ENCODE measurements at regions not wholly inside any gene's neighbourhood (a gene's known extent, or its start where the extent isn't known, plus 50 kb on each side); places are given as distances from the start of the nearest gene placed in this dataset.
"Not testable (repeated sequence)": the region's sequence is repeated elsewhere in the genome, so short reads cannot be mapped to it uniquely, and the experiment has no call there.

DNA sequence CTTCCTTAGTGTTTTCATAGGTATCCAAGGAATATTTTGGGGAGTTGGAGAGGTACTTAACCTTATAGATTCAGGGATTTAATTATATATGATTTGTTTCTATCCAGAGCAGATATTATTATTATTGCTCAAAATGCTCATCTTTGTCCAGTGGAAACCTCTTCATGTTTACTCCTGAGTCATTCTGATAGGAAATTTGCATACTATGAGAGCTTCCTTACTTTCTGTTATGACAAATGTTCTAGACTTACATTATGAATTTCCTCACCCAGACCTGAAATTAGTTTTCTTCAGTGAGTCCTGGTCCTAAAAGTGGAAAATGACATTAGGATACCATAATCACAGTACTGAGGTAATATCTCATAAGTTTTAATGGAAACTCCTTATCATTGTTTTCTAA lies 57.5 kb upstream of the PLPPR5 start:
- DNase-seq (ENCODE audit: low spot score), result no peak

DNA sequence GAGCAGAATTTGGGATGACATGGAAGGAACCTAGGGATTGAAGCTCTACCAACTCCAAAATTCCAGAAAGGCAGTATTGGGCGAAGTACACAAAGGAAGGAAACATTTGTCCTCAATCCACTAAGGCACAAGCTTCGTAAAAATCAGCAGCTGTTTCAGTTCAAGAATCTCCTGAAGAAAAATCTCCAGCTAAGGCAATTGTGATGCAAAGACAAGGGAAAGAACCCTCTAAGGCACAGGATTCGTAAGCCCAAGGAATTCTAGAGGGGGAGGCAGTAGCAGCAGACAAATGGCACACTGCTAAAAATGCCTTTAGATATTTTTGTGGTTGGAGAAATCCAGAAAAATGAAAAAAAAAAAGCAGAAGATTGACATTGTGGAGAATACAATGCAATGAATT lies 64.5 kb upstream of the PLPPR5 start:
- no peak for DNase-seq (ENCODE audit: low spot score)

DNA sequence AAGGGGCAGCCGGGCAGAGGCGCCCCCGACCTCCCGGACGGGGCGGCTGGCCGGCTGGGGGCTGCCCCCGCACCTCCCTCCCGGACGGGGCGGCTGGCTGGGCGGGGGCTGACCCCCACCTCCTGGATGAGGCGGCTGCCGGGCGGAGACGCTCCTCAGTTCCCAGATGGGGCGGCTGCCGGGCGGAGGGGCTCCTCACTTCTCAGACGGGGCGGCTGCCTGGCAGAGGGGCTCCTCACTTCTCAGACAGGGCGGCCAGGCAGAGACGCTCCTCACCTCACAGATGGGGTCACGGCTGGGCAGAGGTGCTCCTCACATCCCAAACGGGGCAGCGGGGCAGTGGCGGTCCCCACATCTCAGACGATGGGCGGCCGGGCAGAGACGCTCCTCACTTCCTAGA lies 73.9 kb upstream of the PLPPR5 start:
- not testable (repeated sequence) for DNase-seq (ENCODE audit: low spot score)

DNA sequence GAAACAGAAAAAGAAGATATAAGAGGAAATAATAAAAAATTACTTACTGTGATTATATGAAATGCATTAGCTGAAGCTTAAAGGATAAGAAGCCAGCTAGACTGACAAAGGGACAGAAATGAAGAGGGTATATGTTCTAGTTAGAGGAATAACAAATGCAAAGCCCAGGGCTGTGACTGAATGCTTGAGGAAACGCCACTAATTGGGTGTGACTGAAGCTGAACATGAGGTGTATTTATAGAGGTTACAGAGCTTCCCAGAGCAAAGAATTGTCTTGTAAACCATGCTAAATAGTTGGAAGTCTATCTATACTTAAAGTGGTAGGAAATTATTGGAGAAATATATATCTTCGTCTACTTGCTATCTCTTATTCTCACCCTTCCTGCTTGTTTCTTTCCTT lies 77.7 kb upstream of the PLPPR5 start:
- DNase-seq (ENCODE audit: low spot score), result no peak

DNA sequence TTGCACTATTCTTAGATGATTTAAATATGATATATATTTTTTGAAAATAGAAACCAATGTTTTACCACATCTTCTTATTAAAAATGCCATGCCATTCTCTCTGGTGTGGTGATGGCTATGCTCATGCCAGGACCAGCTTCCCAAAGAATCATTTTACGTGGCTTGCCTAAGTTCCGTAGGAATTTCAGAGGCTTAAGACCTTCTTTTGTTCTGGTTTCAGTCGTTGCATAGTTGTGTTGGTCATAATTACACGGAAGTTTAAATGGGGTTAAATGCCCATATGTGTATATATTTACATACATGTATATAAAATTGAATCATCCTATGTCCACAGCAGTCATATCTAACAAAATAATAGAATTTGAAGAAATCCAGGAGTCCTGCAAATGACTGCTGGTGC lies 78.7 kb upstream of the PLPPR5 start:
- no peak for DNase-seq (ENCODE audit: low spot score)

DNA sequence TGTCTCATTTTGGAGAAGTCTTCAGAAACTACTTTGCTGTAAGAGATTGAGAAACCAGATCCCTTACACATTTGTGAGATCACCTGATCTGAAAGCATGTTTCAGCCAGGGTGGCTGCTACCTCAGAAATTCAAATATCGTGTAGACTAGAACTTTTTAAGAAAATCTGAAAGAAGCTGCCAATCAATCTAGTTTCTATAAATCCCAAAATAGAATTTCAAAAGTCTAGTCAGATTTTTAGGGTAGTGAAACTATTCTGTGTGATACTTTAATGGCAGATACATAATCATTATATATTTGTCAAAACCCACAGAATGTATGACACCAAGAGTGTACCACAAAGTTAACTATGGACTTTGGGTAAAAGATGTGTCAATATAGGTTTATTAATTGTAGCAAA lies 79.9 kb upstream of the PLPPR5 start:
- DNase-seq (ENCODE audit: low spot score), result no peak

DNA sequence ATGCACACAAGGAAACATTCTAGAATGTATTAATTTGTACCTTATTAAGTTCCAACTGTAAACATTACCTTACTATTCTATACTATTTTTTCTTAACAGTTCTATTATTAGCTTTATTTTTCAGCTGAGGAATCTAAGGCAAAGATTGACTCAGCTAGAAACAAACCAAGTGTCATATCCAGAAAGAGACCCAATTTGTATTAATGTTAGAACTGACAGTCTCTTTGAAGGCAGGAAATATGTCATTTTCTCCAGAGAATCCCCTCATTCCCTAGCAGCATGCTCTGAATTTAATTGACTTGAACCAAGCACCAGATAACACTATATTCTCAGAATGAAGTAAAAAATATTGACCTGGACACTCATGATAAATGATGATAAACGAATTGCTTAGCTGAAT lies 81.4 kb upstream of the PLPPR5 start:
- no peak for DNase-seq (ENCODE audit: low spot score)

DNA sequence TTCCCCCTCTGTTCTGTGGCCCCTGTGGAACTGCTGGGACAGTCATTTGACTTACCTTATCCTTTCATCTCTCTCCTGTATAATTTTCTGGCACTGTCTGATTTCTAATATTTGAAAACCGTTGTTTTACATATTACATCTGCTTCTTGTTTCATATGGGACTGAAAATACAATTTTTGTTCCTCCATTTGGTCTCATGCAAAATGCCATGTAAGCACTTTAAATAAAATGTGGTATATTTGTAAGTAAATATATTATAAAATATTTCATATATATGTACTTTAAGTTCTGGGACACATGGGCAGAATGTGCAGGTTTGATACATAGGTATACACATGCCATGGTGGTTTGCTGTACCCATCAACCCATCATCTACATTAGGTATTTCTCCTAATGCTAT lies 93.9 kb upstream of the PLPPR5 start:
- DNase-seq (ENCODE audit: low spot score), result no peak

DNA sequence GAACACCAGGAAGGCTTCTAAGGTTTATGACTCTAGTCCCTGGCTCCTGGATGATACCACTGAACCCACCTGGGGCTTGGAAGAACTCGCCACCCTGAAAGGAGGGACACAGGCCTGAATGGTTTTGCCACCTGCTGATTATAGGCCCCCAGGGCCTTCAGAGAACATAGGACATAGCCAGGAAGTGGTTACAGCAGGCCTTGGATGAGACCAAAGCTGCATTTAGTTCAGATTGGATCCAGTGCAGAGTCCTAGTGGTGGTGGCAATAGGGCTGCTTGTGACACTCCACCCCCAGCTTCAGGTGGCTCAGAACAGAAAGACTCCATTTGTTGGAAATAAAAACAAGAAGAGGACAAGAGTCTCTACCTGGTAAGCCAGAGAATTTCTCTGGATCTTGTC lies 101.6 kb upstream of the PLPPR5 start:
- DNase-seq (ENCODE audit: low spot score), result no peak

DNA sequence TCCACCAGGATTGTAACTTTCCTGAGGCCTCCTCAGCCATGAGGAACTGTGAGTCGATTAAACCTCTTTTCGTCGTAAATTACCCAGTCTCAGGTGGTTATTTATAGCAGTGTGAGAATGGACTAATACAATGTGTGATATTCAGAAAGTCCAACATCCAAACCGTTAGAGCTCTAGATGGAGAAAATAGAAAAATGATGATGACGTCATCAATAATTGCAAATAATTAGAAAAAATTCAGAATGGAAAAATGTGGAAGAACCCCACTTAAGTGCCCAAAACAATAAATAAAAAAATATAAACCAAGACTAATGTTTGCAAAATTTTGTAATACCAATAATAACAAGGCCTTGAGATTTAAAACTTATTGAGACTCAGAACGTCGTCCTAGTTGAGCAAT lies 103.0 kb upstream of the PLPPR5 start:
- no peak for DNase-seq (ENCODE audit: low spot score)

DNA sequence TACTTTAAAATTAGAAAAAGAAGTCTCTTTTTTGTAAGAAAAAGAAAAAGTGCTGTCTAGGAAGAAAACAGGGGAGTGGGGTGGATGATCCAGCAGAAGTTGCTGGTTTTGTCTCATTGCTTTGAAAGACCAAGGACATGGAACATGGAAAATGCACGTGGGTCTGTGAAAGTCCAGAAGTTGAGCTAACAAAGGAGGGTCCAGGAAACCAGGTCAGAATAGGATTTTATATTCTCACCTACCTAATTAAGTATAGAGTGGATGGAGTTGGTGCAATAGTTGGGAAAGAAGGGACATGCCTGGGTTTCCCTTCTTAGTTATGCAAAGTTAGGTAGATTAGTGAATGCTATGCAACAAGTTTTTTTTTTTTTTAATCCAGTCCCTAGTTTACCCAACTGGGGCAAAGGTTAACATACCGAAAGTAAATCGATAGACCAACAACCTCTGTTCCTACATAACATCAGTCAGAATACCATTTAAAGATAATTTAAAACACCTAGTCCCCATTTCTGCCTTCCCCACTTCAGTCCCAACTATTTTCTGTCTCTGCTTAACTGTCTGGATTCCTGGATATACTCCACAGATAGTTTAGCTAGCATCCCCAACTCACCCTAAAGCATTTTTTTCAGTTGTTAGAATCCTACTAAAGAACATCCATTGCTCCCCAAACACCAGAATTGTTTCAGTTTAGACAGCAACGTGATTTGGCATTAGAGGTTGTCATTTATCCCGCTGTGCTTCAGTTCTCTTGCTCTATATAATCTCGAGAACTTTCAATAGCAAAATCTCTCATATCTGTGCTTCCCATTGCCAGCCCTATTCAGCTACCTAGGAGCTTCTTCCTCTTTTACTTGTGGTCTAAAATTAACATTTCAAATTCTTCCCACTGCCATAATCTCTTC lies 105.7 kb upstream of the PLPPR5 start:
- no peak for DNase-seq (ENCODE audit: low spot score)

DNA sequence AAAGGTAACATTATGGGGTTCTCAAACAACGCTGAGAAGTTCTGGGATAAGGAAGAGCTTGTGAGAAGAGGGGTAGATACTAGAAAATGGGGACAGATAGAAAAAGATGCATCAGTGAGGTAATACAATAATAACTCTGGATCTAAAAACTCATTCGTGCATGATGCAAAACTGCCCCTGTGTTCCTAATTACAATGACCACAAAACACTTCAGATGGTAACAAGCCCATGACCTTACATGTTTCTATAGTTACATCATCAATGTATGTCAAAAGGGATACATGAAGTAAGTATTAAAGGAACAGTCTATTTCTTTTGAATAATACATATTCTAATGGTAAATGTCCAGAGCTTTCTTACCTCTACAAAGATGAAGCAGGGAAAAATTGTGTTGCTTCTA lies 110.6 kb upstream of the PLPPR5 start:
- no peak for DNase-seq (ENCODE audit: low spot score)

DNA sequence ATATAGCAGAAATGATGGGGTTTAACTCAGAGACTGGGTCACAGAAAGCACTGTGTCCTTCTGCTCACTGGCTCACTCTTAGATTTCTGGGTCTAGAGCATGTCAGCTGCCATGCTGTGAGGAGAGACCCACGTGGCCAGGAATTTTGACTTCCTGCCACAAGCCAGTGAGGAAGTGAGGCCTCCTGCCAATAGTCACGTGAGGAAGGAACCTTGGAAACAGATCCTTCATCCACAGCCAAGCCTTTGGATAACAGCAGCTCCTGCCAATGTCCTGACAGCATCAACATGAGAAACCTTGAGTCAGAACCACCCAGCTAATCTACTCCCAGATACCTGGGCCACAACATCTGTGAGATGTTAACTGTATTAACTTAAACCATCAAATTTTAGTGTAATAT lies 114.5 kb upstream of the PLPPR5 start:
- DNase-seq (ENCODE audit: low spot score), result no peak

DNA sequence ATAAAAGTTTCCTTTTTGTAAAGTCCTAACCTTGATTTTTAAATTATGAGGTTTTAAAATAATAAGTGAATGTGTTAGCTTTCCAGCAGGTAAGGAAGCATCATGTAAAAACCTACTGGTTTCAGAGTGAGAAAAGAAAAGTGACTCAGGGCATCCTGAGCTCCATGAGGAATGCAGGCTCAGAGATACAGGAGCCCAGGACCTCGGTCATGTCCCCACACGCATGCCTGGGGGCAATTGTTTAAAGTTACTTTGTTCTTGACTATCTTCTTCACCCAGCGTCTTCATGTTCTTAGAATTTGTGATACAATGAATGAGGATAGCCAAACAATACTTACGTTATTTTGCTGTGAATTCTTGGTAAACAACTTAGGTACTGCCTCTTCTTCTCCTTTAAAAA lies 117.4 kb upstream of the PLPPR5 start:
- no peak for DNase-seq (ENCODE audit: low spot score)

DNA sequence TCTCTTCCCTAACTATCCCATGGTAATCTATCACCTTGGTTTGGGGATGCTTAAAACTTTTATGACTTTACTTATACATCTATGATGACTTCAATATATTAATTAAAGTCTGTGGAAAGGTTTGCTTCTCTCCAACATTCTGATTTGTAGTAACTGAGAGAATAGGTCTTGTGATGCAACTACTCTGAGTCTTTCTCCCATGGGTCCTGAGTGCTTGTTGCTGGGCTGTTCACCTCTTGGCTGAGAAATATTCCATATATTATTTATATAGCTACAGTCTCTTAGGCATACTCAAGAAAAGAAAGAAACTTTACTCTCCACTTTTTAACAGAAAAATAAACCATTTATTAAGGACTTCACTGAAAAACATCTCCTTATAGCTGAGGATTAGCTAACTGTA lies 119.3 kb upstream of the PLPPR5 start:
- DNase-seq (ENCODE audit: low spot score), result no peak

DNA sequence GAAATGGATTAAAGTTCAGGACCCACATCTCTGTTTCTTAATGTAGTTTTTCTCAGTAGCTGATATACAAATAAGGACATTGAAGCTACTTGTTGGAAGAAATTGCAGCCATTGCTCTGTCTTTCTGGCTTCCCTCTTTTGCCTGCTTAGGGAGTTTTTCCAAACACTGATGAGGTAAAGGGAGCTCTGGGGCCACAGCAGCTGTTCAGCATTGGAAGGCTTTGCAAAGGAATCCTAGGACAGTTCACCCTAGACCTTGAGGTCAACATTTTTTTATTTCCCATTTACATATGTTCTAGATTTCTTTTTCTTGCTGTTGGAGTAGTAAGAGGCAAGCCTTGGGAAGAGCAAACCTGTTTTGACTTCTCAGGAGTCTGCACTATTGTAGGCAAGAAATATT lies 126.9 kb upstream of the PLPPR5 start:
- DNase-seq (ENCODE audit: low spot score), result no peak

DNA sequence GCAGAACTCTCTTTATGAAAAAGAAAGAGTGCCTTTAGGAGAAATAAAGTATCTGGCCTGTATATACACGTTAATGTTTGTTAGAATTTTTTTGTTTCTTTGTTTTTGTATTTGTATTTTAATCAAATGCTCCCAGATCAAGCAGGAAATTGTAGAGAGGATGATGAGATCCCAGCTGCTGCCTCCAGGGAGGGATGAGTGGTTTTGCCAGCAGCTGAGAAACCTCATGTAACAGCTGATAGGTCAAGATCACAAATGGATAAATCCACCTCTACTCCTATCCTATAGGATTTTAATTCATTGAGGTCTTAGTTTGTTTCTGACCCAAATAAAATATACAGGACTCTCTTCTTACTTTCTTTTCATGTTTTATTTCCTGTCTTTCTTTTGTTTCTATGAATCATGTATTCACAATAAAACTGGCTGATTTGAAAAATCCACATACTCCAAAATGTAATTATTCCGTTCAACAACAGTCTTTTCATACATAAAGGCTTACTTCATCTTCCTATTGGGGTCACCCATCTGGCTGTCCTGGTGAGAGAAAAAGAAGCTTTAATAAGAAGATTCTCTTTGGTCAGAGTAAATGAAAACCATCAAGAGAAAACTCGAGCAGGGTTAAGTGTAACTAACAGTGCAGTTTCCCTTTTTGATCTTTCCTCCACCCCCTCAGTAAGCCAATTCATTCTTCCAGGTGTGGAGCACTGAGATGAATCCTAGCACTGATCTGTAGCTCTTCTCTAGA lies 129.3 kb upstream of the PLPPR5 start:
- DNase-seq (ENCODE audit: low spot score), result no peak

DNA sequence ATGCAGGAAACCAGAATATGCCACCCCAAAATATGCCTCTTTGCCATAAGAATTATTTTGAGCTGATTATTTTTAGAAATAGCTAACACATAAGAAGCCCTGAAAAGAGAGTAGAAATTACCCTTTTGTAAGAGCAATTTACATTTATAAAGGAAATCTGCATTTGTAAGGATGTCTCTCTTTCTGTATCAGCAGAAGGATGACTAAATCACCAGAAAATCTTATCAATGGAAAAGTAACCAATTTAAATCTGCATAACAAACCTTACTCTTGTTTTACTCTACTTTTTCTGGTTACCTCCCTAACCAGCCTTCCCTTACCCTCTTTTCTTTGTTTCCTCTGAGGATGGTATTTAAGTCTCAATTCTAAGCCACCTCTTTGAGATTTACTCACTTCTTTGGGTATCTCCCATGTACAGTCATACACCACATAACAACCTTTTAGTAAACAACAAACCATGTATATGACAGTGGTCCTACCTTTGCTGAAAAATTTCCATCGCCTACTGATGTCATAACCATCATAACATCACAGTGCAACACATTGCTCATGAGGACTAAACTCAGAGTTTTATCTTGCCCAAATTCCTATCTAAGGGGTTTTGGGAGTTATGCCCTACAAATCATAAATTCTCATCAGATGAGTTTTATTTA lies 126.6 kb upstream of the PLPPR4 start:
- DNase-seq (ENCODE audit: low spot score), result no peak

DNA sequence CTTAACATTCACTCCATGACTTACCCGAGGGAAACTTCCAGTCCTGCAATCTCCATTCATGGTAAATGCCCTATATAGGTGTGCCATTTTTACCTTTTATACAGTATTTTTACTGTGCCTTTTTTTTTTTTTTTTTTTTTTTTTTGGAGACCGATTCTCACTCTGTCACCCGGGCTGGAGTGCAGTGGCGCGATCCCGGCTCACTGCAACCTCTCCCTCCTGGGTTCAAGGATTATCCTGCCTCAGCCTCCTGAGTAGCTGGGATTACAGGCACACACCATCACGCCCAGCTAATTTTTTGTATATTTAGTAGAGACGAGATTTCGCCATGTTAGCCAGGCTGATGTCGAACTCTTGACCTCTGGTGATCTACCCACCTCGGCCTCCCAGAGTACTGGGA lies 124.4 kb upstream of the PLPPR4 start:
- no peak for DNase-seq (ENCODE audit: low spot score)

DNA sequence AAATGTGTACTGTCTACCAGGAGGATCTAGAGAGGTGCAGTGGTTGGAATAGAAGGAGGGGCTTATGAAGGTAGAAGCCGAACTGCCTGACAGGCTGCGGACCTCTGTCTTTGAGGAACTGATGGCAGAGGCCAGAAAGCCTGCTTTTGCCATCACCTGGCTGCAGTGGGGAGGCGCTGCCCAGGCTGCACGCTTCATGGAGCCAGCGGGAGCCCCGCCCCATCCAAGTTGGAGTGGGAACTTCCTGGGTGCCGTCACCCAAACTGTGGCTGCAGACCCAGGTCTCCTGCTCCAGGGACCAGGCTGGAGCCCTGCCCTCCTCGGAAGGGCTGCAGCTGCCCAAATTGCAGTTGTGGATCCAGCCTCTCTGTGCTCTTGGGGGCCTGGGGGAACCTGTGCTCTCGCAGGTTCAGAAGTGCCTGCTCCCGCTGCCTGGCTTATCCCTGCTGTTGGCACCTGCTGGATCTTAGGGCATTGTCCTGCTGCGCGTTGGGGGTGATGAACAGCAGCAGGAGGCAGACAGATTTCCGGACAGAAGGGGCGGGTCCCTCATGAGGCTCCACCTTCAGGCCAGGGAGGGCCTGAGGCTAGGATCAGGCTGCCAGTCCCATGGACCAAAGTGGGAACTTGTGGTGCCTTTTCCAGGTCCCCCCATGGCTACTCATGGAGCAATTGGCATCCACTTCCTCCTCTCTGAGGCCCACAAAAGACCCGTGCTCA lies 118.0 kb upstream of the PLPPR4 start:
- DNase-seq (ENCODE audit: low spot score), result no peak

DNA sequence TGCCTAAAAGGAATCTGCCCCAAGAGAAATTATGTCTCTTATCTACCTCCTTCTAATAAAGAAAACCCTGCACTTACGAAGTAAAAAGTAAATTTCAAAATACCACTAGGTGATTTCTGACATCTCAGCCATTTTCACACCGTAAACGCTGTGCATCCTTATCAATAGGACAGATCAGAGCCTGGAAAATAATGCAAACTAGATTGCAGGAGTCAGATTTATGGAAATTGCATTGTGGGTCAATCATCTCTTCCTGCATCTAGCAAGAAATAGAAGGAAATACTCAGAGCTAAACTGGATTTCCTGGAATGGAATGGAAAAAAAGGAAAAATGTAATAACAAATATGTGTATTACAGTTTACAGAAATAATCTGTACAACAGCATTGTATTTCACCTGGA lies 114.3 kb upstream of the PLPPR4 start:
- DNase-seq (ENCODE audit: low spot score), result no peak

DNA sequence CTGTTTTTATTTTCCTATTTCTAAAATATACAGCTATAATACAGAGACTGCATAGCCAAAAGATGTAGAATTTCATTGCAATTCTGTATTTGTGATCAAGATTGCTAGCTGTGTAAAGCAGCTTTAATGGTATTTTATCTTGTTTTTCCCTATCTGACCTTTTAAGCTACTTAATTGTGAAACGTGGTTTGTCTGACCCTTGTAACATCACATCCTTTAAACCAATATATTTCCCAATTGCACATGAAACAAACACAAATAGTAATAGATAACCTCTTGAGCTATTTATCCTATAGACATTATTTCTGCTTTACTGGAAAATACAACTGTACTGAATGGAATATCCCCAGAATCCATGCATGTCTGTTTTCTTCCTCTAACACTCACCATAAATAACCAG lies 112.2 kb upstream of the PLPPR4 start:
- DNase-seq (ENCODE audit: low spot score), result no peak

All from ecto neural progenitor cell (in vitro differentiated cells).